AG09309 (cell line): ENCODE measurements at regions not wholly inside any gene's neighbourhood (a gene's known extent, or its start where the extent isn't known, plus 50 kb on each side); places are given as distances from the start of the nearest gene placed in this dataset.

Experiments used
- DNase-seq: peaks from one replicate; pipeline ENCODE4 v3.0.0-alpha.2; 2010; ENCODE audit warnings: low read depth
- H3K4me3 ChIP-seq: 2 replicates; pipeline ENCODE4 v1.5.1; 2011; ENCODE audit warnings: mild to moderate bottlenecking, low read depth, low read length, moderate library complexity; ENCODE audit not compliant: control insufficient read depth
- TF ChIP-seq, protein P1 (sequence below): IDR thresholded peaks from 2 replicates; pipeline ENCODE4 v1.5.1; 2011; ENCODE audit warnings: mild to moderate bottlenecking, low read depth, low read length, inconsistent platforms; ENCODE audit not compliant: insufficient read depth, control insufficient read depth; ENCODE audit errors: missing control alignments

DNA sequence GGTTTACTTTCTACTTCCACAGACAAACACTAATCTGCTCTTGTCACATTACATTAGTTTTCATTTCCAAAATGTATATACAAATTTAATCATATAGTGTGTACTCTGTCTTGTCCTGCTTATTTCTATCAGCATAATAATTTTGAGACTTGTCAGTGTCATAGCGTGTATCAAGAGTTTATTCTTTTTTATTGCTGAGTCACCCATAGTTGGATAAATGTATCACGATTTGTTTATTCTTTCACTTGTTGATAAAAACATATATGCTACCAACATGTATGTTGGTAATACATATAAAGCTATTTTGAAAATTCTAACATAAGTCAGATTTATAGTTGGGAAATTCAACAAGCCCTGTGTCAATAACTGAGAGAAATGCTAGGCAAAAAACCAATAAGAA is 261.2 kb downstream of the TRAM1L1 start:
- H3K4me3 ChIP-seq: no peak overlapping the region
- no peak for DNase-seq
- TF ChIP-seq, protein P1, sequence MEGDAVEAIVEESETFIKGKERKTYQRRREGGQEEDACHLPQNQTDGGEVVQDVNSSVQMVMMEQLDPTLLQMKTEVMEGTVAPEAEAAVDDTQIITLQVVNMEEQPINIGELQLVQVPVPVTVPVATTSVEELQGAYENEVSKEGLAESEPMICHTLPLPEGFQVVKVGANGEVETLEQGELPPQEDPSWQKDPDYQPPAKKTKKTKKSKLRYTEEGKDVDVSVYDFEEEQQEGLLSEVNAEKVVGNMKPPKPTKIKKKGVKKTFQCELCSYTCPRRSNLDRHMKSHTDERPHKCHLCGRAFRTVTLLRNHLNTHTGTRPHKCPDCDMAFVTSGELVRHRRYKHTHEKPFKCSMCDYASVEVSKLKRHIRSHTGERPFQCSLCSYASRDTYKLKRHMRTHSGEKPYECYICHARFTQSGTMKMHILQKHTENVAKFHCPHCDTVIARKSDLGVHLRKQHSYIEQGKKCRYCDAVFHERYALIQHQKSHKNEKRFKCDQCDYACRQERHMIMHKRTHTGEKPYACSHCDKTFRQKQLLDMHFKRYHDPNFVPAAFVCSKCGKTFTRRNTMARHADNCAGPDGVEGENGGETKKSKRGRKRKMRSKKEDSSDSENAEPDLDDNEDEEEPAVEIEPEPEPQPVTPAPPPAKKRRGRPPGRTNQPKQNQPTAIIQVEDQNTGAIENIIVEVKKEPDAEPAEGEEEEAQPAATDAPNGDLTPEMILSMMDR: no peak

DNA sequence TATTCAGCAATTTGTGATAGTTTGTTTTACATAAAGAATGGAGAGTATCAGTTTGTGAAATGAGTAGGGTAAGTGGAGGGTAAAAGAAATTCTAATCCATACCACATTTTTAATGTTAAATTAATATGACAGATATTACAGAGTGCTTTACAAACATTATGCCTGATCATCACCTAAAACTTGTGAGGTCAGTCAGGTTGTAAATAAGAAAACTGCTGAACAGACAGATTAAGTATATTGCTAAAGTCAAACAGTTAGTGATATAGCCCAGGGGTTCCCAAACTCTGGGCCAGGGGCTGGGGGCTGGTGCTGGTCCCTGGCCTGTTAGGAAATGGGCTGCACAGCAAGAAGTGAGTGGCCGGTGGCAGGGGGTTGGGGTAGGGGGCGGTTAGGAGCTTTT is 273.6 kb downstream of the TRAM1L1 start:
- no peak for DNase-seq
- H3K4me3 ChIP-seq: no peak overlapping the region
- TF ChIP-seq, protein P1: no peak

DNA sequence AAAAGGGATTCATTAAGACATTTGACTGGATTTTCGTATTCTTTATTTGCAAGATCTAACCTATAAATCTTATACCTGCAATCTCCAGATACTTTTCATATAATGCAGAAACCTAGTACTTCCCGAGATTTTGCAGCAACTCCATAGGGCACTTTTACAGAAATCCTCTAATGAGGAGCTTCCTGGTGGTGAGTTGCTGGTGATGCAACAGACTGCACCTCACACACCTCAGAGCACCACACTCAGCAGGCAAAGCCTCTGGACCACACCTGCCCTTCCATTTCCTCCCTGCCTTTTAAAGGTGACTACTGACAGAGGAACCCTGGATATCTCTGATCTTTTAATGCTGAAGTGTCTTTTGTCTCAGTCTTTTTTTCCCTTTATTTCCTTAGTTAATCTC is 289.4 kb downstream of the TRAM1L1 start:
- no peak for DNase-seq
- H3K4me3 ChIP-seq: no peak overlapping the region
- TF ChIP-seq, protein P1: no peak

DNA sequence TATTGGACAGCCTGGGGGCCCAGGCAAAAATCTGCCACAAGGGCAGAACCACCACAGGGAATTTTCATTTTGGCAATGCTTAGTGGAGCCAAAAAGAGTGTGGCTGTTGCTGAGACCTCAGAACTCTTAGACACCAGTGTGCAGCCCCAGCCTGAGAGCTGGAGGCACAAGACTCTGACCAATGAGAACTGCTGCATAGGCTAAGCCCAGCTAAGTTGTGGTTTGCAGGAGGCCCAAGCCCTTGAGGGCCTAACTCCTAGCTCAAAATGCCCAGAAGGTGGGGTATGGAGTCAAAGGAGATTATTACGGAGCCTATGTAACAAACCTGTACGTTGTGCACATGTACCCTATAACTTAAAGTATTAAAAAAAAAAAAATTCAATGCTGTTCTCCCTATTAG is 296.7 kb downstream of the TRAM1L1 start:
- H3K4me3 ChIP-seq: no peak overlapping the region
- DNase-seq: no peak
- TF ChIP-seq, protein P1: no peak

DNA sequence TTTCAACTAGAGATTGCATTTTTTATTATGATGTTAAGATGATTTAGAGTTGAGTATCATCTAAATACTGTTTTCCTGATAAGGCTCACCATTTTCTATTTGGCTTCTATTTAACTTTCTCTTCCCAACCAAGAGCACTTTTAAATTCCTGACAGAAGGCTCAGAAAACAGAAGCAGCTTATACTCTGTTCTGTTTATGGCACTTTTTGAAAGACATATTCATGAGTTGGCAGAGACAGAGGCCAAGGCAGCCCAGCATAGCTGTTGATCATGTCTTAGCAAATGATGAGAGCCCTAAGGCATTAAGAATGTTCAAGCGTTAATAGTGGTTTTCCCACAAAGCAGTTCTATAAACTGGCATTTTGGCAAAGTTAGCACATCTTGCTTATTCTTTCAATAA is 330.3 kb downstream of the TRAM1L1 start:
- no peak for DNase-seq
- no peak overlapping the region for H3K4me3 ChIP-seq
- TF ChIP-seq, protein P1: no peak

DNA sequence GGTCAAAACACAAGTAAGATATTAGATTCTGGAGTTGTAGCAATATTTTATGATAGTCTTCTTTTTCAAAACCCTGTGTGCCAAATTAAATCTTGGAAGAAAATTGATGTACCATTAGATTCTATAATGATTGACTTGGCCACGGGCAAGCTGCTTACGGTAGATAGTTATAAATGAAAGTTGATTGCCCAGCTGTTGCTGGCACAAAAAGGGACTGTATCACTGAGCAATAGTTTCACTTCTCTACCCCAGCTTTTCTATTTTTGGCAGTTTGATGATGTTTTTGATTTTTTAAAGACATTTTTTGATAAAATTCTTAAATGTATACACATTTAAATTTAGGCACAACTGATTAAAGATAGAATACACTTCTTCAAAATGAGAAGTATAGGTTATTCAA is 333.3 kb downstream of the TRAM1L1 start:
- TF ChIP-seq, protein P1: no peak
- no peak overlapping the region for H3K4me3 ChIP-seq
- no peak for DNase-seq

DNA sequence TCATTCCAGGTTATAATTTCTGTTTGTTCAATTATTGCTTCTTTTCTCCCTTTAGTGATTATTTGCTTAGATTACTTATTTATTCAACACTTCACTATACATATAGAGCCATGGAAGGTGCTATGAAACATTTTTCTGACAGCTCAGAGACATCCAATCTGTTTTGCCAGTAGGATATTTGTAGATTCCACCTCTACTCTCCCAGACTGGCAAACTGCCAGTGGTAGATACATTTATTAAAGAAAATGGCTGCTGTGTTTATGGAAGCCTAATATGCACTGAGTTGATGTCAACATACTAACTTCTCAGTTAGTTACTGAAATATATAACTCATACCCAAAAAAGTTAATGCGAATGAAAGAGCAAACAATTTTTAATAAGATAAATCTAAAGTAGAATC is 348.6 kb downstream of the TRAM1L1 start:
- TF ChIP-seq, protein P1: no peak
- no peak for DNase-seq
- H3K4me3 ChIP-seq: no peak overlapping the region
